HepG2 (cell line): ENCODE measurements at regions not wholly inside any gene's neighbourhood (a gene's known extent, or its start where the extent isn't known, plus 50 kb on each side); places are given as distances from the start of the nearest gene placed in this dataset.

Source experiments
- ATAC-seq: fragments of 200-7000 bp; cut with Tn5 transposase; 3 replicates; pipeline ENCODE4 v1.9.1; 2020; ENCODE audit warnings: mild to moderate bottlenecking, moderate library complexity
- BruUV-seq: library from RNA; stranded (reverse); fragments of 400-500 nt; replicated peaks from 2 replicates; lab custom pipeline; 2021; lab: Mats Ljungman, UMichigan
- CTCF ChIA-PET: fragments of 300-600 bp; formaldehyde crosslinking; extraction: SDS; loops from one replicate; lab custom pipeline; 2021; ENCODE audit warnings: low total read pairs, inconsistent platforms, low intra/inter-chr PET ratio; lab: Yijun Ruan, JAX
- POLR2A ChIA-PET: fragments of 350-600 bp; sonication (Branson Sonifier 250); formaldehyde crosslinking; loops from one replicate; lab custom pipeline; 2020; ENCODE audit warnings: antibody characterized with exemption, inconsistent platforms; lab: Yijun Ruan, JAX
- DNase-seq: peaks from one replicate; pipeline ENCODE4 v3.0.0-alpha.2; 2015; ENCODE audit warnings: low spot score
- FAIRE-seq: peaks from 3 replicates; lab custom pipeline; 2011; peaks lifted over from hg19 to GRCh38; lab: Jason Lieb, UNC
- H2AFZ ChIP-seq: one replicate; pipeline ENCODE4 v1.6.1; 2011; ENCODE audit warnings: low read length, inconsistent platforms
- H3K27ac ChIP-seq: fragments of 300-600 bp; 3 replicates; pipeline ENCODE4 v1.8.0; 2011; ENCODE audit warnings: mixed run types, mild to moderate bottlenecking, mixed read lengths, low read length, inconsistent platforms; ENCODE audit not compliant: insufficient read depth; ENCODE audit errors: extremely low read length
- H3K27me3 ChIP-seq, 2 experiments: fragments of 200-600 bp in 1 of 2; 2 replicates in 1 of 2; 3 replicates in 1 of 2; pipeline versions ENCODE4 v1.6.0 to v1.8.0; 2011; ENCODE audit warnings: low read length in 2 of 2, mild to moderate bottlenecking in 2 of 2, moderate library complexity in 2 of 2, inconsistent platforms in 1 of 2; ENCODE audit not compliant: insufficient read depth in 2 of 2, control insufficient read depth in 1 of 2
- H3K36me3 ChIP-seq, 2 experiments: fragments of 200-600 bp in 1 of 2; replicated peaks in 1 of 2; 2 replicates in 1 of 2; 3 replicates in 1 of 2; pipeline versions ENCODE4 v1.5.1 to v1.8.0; 2011; ENCODE audit warnings: low read length in 2 of 2, inconsistent platforms in 1 of 2; ENCODE audit not compliant: insufficient read depth in 2 of 2, control insufficient read depth in 1 of 2
- H3K4me1 ChIP-seq: 2 replicates; pipeline ENCODE4 v1.5.1; 2012; ENCODE audit warnings: low read length, inconsistent platforms; ENCODE audit not compliant: insufficient read depth
- H3K4me2 ChIP-seq: 2 replicates; pipeline ENCODE4 v1.6.0; 2011; ENCODE audit warnings: low read depth, low read length, inconsistent platforms
- H3K4me3 ChIP-seq, 3 experiments: fragments of 200-600 bp in 1 of 3; sonication (generic), shearing (Covaris generic) in 1 of 3; replicated peaks in 1 of 3; 2 replicates each; pipeline ENCODE4 v1.5.1; 2011 to 2016; ENCODE audit warnings: low read length in 3 of 3, inconsistent platforms in 2 of 3, low read depth in 2 of 3, mild to moderate bottlenecking in 2 of 3, control low read depth in 1 of 3, mixed read lengths in 1 of 3; ENCODE audit not compliant: insufficient read depth in 1 of 3
- H3K79me2 ChIP-seq: one replicate; pipeline ENCODE4 v1.6.1; 2011; ENCODE audit warnings: low read length, inconsistent platforms; ENCODE audit not compliant: insufficient read depth
- H3K9ac ChIP-seq: 2 replicates; pipeline ENCODE4 v1.6.0; 2011; ENCODE audit warnings: mild to moderate bottlenecking, low read depth, low read length, inconsistent platforms; ENCODE audit not compliant: insufficient read depth
- H3K9me3 ChIP-seq: 2 replicates; pipeline ENCODE4 v1.5.1; 2012; ENCODE audit warnings: mild to moderate bottlenecking, low read length
- H4K20me1 ChIP-seq: 2 replicates; pipeline ENCODE4 v1.6.0; 2011; ENCODE audit warnings: inconsistent platforms, mild to moderate bottlenecking, low read length, moderate library complexity; ENCODE audit not compliant: insufficient read depth
- ATF3 ChIP-seq: sonication (generic); formaldehyde crosslinking; IDR thresholded peaks from 2 replicates; pipeline ENCODE4 v1.4.0; 2020; ENCODE audit warnings: missing genetic modification reagents
- ATF7 ChIP-seq, 2 experiments: fragments of 450-650 bp in 1 of 2; sonication (generic) in 1 of 2; formaldehyde crosslinking in 1 of 2; IDR thresholded peaks; 2 replicates each; pipeline versions ENCODE4 v1.4.0 to v1.6.1; 2016 to 2020; ENCODE audit warnings: antibody characterized with exemption in 1 of 2, mild to moderate bottlenecking in 1 of 2, missing genetic modification reagents in 1 of 2
- CREB1 ChIP-seq, 2 experiments: fragments of 450-650 bp in 1 of 2; IDR thresholded peaks; 2 replicates each; pipeline ENCODE4 v1.6.1; 2016 to 2017; ENCODE audit warnings: control low read depth in 1 of 2, mild to moderate bottlenecking in 1 of 2, missing compliant biosample characterization in 1 of 2, missing genetic modification characterization in 1 of 2
- RBAK ChIP-seq: sonication (generic); formaldehyde crosslinking; IDR thresholded peaks from 2 replicates; pipeline ENCODE4 v1.5.1; 2020; ENCODE audit warnings: mild to moderate bottlenecking, missing genetic modification reagents
- SMYD3 ChIP-seq: sonication (generic); formaldehyde crosslinking; IDR thresholded peaks from 2 replicates; pipeline ENCODE4 v1.8.1; 2023; ENCODE audit warnings: mild to moderate bottlenecking, missing genetic modification reagents
- SOX13 ChIP-seq, 3 experiments: fragments of 450-650 bp in 1 of 3; sonication (generic) in 1 of 3; formaldehyde crosslinking in 1 of 3; IDR thresholded peaks in 2 of 3; conservative IDR thresholded peaks in 1 of 3; 2 replicates each; pipeline versions ENCODE4 v1.5.0 to v1.6.1; 2016 to 2020; ENCODE audit warnings: antibody characterized with exemption in 1 of 3, mild to moderate bottlenecking in 1 of 3, missing compliant biosample characterization in 1 of 3, missing genetic modification reagents in 1 of 3, moderate library complexity in 1 of 3
- ZBTB14 ChIP-seq: sonication (generic); formaldehyde crosslinking; IDR thresholded peaks from 2 replicates; pipeline ENCODE4 v1.4.0; 2020; ENCODE audit warnings: missing genetic modification reagents
- ZBTB7B ChIP-seq: sonication (generic); formaldehyde crosslinking; IDR thresholded peaks from 2 replicates; pipeline ENCODE4 v1.4.0; 2020; ENCODE audit warnings: missing genetic modification reagents
- ZNF354B ChIP-seq: sonication (generic); formaldehyde crosslinking; IDR thresholded peaks from 2 replicates; pipeline ENCODE4 v1.8.0; 2022; ENCODE audit warnings: mild to moderate bottlenecking, missing genetic modification reagents
- ZNF615 ChIP-seq: sonication (generic); formaldehyde crosslinking; IDR thresholded peaks from 2 replicates; pipeline ENCODE4 v1.5.0; 2020; ENCODE audit warnings: mild to moderate bottlenecking, missing genetic modification reagents, borderline replicate concordance
- WGBS: methylation state at CpG from one replicate; pipeline ENCODE4 v1.1.6; 2017; ENCODE audit warnings: low lambda C conversion rate; 5-methylcytosine and 5-hydroxymethylcytosine counted together
- in situ Hi-C: cut with HindIII; loops from 2 replicates; pipeline ENCODE4 v1.10.0; 2017; ENCODE audit warnings: low pct_unique_long_range_greater_than_20kb; ENCODE audit not compliant: extremely low pct_ligation_motif_present
- intact Hi-C: fragments of 100-400 bp; cut with micrococcal nuclease; formaldehyde crosslinking; loops from one replicate; pipeline ENCODE4 v1.10.0; 2022; ENCODE audit not compliant: unreplicated experiment

- TF ChIP-seq ZBTB7B (CRISPR knock-in tag) (no peak), SOX13 (IDR thresholded peaks at IDR 0.05) (no peak), SOX13 (CRISPR knock-in tag; conservative IDR thresholded peaks at IDR 0.05 in 1 of 2, IDR thresholded peaks at IDR 0.05 in 1 of 2) (no peak)
Measured at GRCh38 chr10:4306871-4307270, 519.1 kb upstream of the AKR1E2 start (continued).

DNA sequence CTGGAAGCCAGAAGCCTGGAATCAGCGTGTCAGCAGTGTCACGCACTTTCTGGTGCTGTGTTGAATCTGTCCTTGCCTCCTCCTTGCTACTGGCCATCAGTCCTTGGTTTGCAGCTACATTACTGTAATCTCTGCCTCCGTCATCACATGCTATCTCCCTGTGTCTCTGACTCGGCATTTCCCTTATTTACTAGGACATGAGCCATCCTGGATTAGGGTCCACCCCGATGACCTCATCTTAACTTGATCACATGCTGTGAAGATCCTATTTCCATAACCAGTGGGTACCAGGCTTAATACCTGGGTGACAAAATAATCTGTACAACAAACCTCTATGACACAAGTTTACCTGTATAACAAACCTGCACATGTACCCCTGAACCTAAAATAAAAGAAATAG lies 518.0 kb upstream of the KLF6 start:
- no peaks in the 10 kb centered on the region for H4K20me1 ChIP-seq
- 16% methylated on average over 5 of the region's 5 CpGs for WGBS
- no peaks in the 10 kb centered on the region for H3K9me3 ChIP-seq
- H3K36me3 ChIP-seq, result no peaks in the 10 kb centered on the region
- POLR2A ChIA-PET, result no interaction called here
- no peak for FAIRE-seq
- in situ Hi-C loops (no loop called here), intact Hi-C loops (no loop called here)
- H3K4me2 ChIP-seq, result no peak overlapping the region
- no peaks in the 10 kb centered on the region for H3K4me1 ChIP-seq
- H2AFZ ChIP-seq, result no peak overlapping the region
- no peaks in the 10 kb centered on the region for H3K79me2 ChIP-seq
- ATAC-seq, result no peak
- CTCF ChIA-PET, result no interaction called here
- peaks cover 0 to 4% of the 10 kb centered on the region in 2 experiments; a peak in 1 of 5 replicates for H3K27me3 ChIP-seq
- H3K27ac ChIP-seq, result no peak overlapping the region
- TF ChIP-seq ATF3 (CRISPR knock-in tag) (no peak), SOX13 (IDR thresholded peaks at IDR 0.05) (no peak), SOX13 (CRISPR knock-in tag; conservative IDR thresholded peaks at IDR 0.05 in 1 of 2, IDR thresholded peaks at IDR 0.05 in 1 of 2) (no peak), RBAK (CRISPR knock-in tag) (no peak), CREB1 (IDR thresholded peaks at IDR 0.05) (peak; percentile 50; the same call in 1 of the 2 replicates), CREB1 (CRISPR knock-in tag; IDR thresholded peaks at IDR 0.05) (no peak), ATF7 (IDR thresholded peaks at IDR 0.05) (peak; percentile 63), ATF7 (CRISPR knock-in tag; IDR thresholded peaks at IDR 0.05) (no peak), ZBTB14 (CRISPR knock-in tag) (no peak), SMYD3 (CRISPR knock-in tag) (no peak), ZNF354B (CRISPR knock-in tag) (no peak), ZNF615 (CRISPR knock-in tag) (no peak)
- no peak overlapping the region for H3K9ac ChIP-seq
- DNase-seq, result no peak
- BruUV-seq, result no TSS peak
- H3K4me3 ChIP-seq, result no peak overlapping the region
